WTC11 (cell line): ENCODE measurements at regions not wholly inside any gene's neighbourhood (a gene's known extent, or its start where the extent isn't known, plus 50 kb on each side); places are given as distances from the start of the nearest gene placed in this dataset.

Experiments
- ATAC-seq: fragments of 200-7000 bp; cut with Tn5 transposase; 2 replicates; pipeline ENCODE4 v1.10.0; 2021; ENCODE audit warnings: mild to moderate bottlenecking, moderate library complexity
- CTCF ChIA-PET: fragments of 300-600 bp; sonication (Branson Sonifier 250); formaldehyde crosslinking; loops from one replicate; lab custom pipeline; 2021; ENCODE audit warnings: antibody characterized with exemption; lab: Charles Lee
- POLR2A ChIA-PET: fragments of 350-600 bp; sonication (Branson Sonifier 250); formaldehyde crosslinking; loops from one replicate; lab custom pipeline; 2021; ENCODE audit warnings: antibody characterized with exemption; lab: Charles Lee
- DNase-seq: peaks from one replicate; pipeline ENCODE4 v3.0.0; 2021; ENCODE audit warnings: low spot score
- H3K27ac Mint-ChIP-seq: 2 replicates; pipeline ENCODE4 v1.8.0; 2021; ENCODE audit warnings: mixed read lengths
- H3K27me3 Mint-ChIP-seq: 2 replicates; pipeline ENCODE4 v1.8.0; 2021; ENCODE audit warnings: low read depth, mild to moderate bottlenecking, moderate library complexity, mixed read lengths
- H3K36me3 Mint-ChIP-seq: 2 replicates; pipeline ENCODE4 v1.8.0; 2021; ENCODE audit warnings: mixed read lengths
- H3K4me1 Mint-ChIP-seq: 2 replicates; pipeline ENCODE4 v1.8.0; 2022; ENCODE audit warnings: mixed read lengths
- H3K4me3 Mint-ChIP-seq: 2 replicates; pipeline ENCODE4 v1.8.0; 2021; ENCODE audit warnings: mild to moderate bottlenecking, moderate library complexity, mixed read lengths
- H3K9me3 Mint-ChIP-seq: 2 replicates; pipeline ENCODE4 v1.8.0; 2021; ENCODE audit warnings: mixed read lengths
- CBFB ChIP-seq: sonication (generic); formaldehyde crosslinking; IDR thresholded peaks from 2 replicates; pipeline ENCODE4 v1.8.1; 2022; ENCODE audit warnings: mild to moderate bottlenecking, low read depth, missing genetic modification reagents
- ELF4 ChIP-seq: sonication (generic); formaldehyde crosslinking; IDR thresholded peaks from 2 replicates; pipeline ENCODE4 v1.8.1; 2022; ENCODE audit warnings: low read depth, mild to moderate bottlenecking, moderate library complexity, missing genetic modification reagents
- ESRRA ChIP-seq: sonication (generic); formaldehyde crosslinking; IDR thresholded peaks from 2 replicates; pipeline ENCODE4 v1.8.1; 2022; ENCODE audit warnings: mild to moderate bottlenecking, missing genetic modification reagents, borderline replicate concordance
- ETV6 ChIP-seq: sonication (generic); formaldehyde crosslinking; IDR thresholded peaks from 2 replicates; pipeline ENCODE4 v1.8.1; 2022; ENCODE audit warnings: mild to moderate bottlenecking, missing genetic modification reagents
- FOXJ3 ChIP-seq: sonication (generic); formaldehyde crosslinking; IDR thresholded peaks from 2 replicates; pipeline ENCODE4 v1.9.0; 2021; ENCODE audit warnings: missing genetic modification reagents, mild to moderate bottlenecking, borderline replicate concordance
- GRHL2 ChIP-seq: fragments of 250-450 bp; sonication (Bioruptor Pico); IDR thresholded peaks from 2 replicates; pipeline ENCODE4 v1.8.0; 2022; ENCODE audit warnings: mild to moderate bottlenecking, moderate library complexity; ENCODE audit not compliant: insufficient replicate concordance, severe bottlenecking
- JUN ChIP-seq: sonication (generic); formaldehyde crosslinking; IDR thresholded peaks from 2 replicates; pipeline ENCODE4 v1.8.0; 2023; ENCODE audit warnings: mild to moderate bottlenecking, missing genetic modification reagents
- NR2C2 ChIP-seq: sonication (generic); formaldehyde crosslinking; IDR thresholded peaks from 2 replicates; pipeline ENCODE4 v1.8.0; 2022; ENCODE audit warnings: mild to moderate bottlenecking, missing genetic modification reagents
- OVOL2 ChIP-seq: fragments of 250-450 bp; sonication (Bioruptor Pico); IDR thresholded peaks from 2 replicates; pipeline ENCODE4 v1.9.0; 2021; ENCODE audit warnings: mild to moderate bottlenecking, borderline replicate concordance
- SMAD3 ChIP-seq: sonication (generic); formaldehyde crosslinking; IDR thresholded peaks from 2 replicates; pipeline ENCODE4 v1.8.0; 2022; ENCODE audit warnings: missing genetic modification reagents, mild to moderate bottlenecking, borderline replicate concordance
- TEAD1 ChIP-seq: sonication (generic); formaldehyde crosslinking; IDR thresholded peaks from 2 replicates; pipeline ENCODE4 v1.8.0; 2022; ENCODE audit warnings: mild to moderate bottlenecking, missing genetic modification reagents
- ZNF263 ChIP-seq: sonication (generic); formaldehyde crosslinking; IDR thresholded peaks from 2 replicates; pipeline ENCODE4 v1.8.1; 2022; ENCODE audit warnings: low read depth, mild to moderate bottlenecking, moderate library complexity, missing genetic modification reagents
- ZNF396 ChIP-seq: fragments of 250-450 bp; sonication (Bioruptor Pico); IDR thresholded peaks from 2 replicates; pipeline ENCODE4 v1.8.0; 2021; ENCODE audit warnings: mild to moderate bottlenecking, moderate library complexity, borderline replicate concordance
- TF ChIP-seq, protein P1 (sequence below): sonication (generic); formaldehyde crosslinking; IDR thresholded peaks from 2 replicates; pipeline ENCODE4 v1.8.0; 2022; ENCODE audit warnings: mild to moderate bottlenecking, missing genetic modification reagents
- TF ChIP-seq, protein P2 (sequence below): sonication (generic); formaldehyde crosslinking; IDR thresholded peaks from 2 replicates; pipeline ENCODE4 v1.8.1; 2023; ENCODE audit warnings: mild to moderate bottlenecking, missing genetic modification reagents, moderate library complexity
- TF ChIP-seq, protein P3 (sequence below): sonication (generic); formaldehyde crosslinking; IDR thresholded peaks from 2 replicates; pipeline ENCODE4 v1.8.1; 2023; ENCODE audit warnings: mild to moderate bottlenecking, missing genetic modification reagents
- TF ChIP-seq, protein P4 (sequence below): sonication (generic); formaldehyde crosslinking; conservative IDR thresholded peaks from 2 replicates; pipeline ENCODE4 v1.8.1; 2022; ENCODE audit warnings: mild to moderate bottlenecking, missing genetic modification reagents
- TF ChIP-seq, protein P5 (sequence below): fragments of 250-450 bp; sonication (Bioruptor Pico); IDR thresholded peaks from 2 replicates; pipeline ENCODE4 v1.8.0; 2021; ENCODE audit warnings: mild to moderate bottlenecking
- TF ChIP-seq, protein P6 (sequence below): sonication (generic); formaldehyde crosslinking; IDR thresholded peaks from 2 replicates; pipeline ENCODE4 v1.8.1; 2022; ENCODE audit warnings: low read depth, missing genetic modification reagents, borderline replicate concordance
- TF ChIP-seq, protein P7 (sequence below): sonication (generic); formaldehyde crosslinking; IDR thresholded peaks from 2 replicates; pipeline ENCODE4 v1.8.0; 2022; ENCODE audit warnings: mild to moderate bottlenecking, missing genetic modification reagents
- TF ChIP-seq, protein P8 (sequence below): sonication (generic); formaldehyde crosslinking; conservative IDR thresholded peaks from 2 replicates; pipeline ENCODE4 v1.8.1; 2023; ENCODE audit warnings: mild to moderate bottlenecking, low read depth, missing genetic modification reagents, moderate library complexity

DNA sequence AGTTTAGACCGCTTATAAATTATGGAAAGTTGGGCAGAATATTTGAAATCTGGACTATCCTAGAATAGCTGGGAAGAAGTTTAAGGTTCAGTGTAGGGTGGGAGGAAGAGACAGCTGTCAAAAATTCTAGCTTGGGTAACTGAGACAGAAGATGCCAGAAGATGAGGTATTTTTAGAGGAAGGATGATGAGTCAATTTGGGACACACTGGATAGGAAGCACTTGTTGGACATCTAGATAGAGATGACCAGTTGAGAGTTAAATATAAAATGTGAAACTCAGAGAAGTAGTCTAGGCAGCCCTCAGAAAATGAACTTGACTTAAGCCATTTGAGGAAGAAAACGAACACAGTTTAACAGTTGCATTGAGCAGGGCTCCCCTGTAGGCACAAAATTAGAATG is 137.9 kb upstream of the MAP9 start (continued):
- TF ChIP-seq GRHL2 (CRISPR knock-in tag) (no peak), CBFB (CRISPR knock-in tag) (no peak)
- TF ChIP-seq, protein P1, sequence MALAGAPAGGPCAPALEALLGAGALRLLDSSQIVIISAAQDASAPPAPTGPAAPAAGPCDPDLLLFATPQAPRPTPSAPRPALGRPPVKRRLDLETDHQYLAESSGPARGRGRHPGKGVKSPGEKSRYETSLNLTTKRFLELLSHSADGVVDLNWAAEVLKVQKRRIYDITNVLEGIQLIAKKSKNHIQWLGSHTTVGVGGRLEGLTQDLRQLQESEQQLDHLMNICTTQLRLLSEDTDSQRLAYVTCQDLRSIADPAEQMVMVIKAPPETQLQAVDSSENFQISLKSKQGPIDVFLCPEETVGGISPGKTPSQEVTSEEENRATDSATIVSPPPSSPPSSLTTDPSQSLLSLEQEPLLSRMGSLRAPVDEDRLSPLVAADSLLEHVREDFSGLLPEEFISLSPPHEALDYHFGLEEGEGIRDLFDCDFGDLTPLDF: no peak

DNA sequence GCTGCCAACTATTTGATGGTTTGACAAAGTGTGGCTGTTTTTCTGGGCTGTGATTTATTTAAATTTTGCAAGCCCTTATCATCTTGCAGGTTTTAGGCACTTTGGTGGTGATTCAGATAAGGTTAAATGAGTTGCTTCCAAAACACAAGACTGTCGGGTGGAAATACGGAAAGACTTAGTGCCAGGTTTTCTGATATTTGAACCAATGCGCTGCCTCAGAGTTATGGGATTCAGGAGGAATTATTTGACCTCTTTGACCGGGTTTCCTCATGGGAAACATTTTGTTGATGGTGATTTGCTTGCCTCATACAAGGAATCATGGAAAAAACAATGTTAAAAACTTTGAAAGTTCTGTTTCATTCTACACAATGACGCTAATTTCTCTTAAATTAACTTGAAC is 136.1 kb upstream of the MAP9 start:
- Mint-ChIP-seq H3K4me1 (peaks cover 6% of the 10 kb centered on the region), H3K27ac (no peak overlapping the region), H3K36me3 (no peaks in the 10 kb centered on the region), H3K27me3 (no peaks in the 10 kb centered on the region), H3K4me3 (no peak overlapping the region), H3K9me3 (no peaks in the 10 kb centered on the region)
- no peak for ATAC-seq
- ChIA-PET CTCF (no interaction called here), POLR2A (no interaction called here)
- no peak for DNase-seq
- TF ChIP-seq, protein P2, sequence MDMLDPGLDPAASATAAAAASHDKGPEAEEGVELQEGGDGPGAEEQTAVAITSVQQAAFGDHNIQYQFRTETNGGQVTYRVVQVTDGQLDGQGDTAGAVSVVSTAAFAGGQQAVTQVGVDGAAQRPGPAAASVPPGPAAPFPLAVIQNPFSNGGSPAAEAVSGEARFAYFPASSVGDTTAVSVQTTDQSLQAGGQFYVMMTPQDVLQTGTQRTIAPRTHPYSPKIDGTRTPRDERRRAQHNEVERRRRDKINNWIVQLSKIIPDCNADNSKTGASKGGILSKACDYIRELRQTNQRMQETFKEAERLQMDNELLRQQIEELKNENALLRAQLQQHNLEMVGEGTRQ (CRISPR knock-in tag): no peak
- TF ChIP-seq ESRRA (CRISPR knock-in tag): no peak
- TF ChIP-seq ZNF396 (CRISPR knock-in tag): no peak
- no peak for TF ChIP-seq FOXJ3 (CRISPR knock-in tag)
- no peak for TF ChIP-seq ZNF263 (CRISPR knock-in tag)
- TF ChIP-seq ETV6: no peak
- TF ChIP-seq GRHL2 (CRISPR knock-in tag): no peak

DNA sequence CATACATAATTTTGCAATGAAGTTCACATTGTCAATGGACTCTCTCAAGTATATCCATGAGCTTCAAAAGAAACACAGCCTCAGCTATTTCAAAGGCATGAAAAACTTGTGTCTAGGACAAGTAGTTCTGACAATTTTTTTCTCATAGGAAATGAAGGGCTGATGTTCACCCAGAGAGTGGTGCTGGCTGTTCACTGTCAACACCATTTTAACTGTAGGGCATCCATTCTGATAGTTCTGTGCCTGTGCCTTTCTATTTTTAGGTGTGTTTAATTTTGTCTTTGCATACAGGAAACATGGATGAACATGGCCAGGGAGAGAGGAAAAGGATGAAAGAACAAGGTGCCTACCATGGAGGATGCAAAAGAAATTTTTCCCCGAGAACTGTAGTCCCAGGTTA is 135.3 kb upstream of the MAP9 start:
- DNase-seq (no peak), ATAC-seq (no peak)
- no peaks in the 10 kb centered on the region for H3K27me3 Mint-ChIP-seq
- POLR2A ChIA-PET: no interaction called here
- no peaks in the 10 kb centered on the region for H3K36me3 Mint-ChIP-seq
- no peaks in the 10 kb centered on the region for H3K9me3 Mint-ChIP-seq
- H3K4me1 Mint-ChIP-seq: peaks cover 8% of the 10 kb centered on the region
- no peak overlapping the region for H3K27ac Mint-ChIP-seq
- H3K4me3 Mint-ChIP-seq: no peak overlapping the region
- CTCF ChIA-PET: no interaction called here
- TF ChIP-seq NR2C2 (CRISPR knock-in tag): no peak
- no peak for TF ChIP-seq SMAD3 (CRISPR knock-in tag)
- no peak for TF ChIP-seq ELF4 (CRISPR knock-in tag)
- TF ChIP-seq TEAD1 (CRISPR knock-in tag): no peak
- TF ChIP-seq, protein P3, sequence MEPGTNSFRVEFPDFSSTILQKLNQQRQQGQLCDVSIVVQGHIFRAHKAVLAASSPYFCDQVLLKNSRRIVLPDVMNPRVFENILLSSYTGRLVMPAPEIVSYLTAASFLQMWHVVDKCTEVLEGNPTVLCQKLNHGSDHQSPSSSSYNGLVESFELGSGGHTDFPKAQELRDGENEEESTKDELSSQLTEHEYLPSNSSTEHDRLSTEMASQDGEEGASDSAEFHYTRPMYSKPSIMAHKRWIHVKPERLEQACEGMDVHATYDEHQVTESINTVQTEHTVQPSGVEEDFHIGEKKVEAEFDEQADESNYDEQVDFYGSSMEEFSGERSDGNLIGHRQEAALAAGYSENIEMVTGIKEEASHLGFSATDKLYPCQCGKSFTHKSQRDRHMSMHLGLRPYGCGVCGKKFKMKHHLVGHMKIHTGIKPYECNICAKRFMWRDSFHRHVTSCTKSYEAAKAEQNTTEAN (CRISPR knock-in tag): no peak
- TF ChIP-seq, protein P4, sequence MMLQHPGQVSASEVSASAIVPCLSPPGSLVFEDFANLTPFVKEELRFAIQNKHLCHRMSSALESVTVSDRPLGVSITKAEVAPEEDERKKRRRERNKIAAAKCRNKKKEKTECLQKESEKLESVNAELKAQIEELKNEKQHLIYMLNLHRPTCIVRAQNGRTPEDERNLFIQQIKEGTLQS: no peak
- TF ChIP-seq OVOL2 (CRISPR knock-in tag): no peak
- TF ChIP-seq, protein P5, sequence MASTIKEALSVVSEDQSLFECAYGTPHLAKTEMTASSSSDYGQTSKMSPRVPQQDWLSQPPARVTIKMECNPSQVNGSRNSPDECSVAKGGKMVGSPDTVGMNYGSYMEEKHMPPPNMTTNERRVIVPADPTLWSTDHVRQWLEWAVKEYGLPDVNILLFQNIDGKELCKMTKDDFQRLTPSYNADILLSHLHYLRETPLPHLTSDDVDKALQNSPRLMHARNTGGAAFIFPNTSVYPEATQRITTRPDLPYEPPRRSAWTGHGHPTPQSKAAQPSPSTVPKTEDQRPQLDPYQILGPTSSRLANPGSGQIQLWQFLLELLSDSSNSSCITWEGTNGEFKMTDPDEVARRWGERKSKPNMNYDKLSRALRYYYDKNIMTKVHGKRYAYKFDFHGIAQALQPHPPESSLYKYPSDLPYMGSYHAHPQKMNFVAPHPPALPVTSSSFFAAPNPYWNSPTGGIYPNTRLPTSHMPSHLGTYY: no peak
- TF ChIP-seq, protein P6, sequence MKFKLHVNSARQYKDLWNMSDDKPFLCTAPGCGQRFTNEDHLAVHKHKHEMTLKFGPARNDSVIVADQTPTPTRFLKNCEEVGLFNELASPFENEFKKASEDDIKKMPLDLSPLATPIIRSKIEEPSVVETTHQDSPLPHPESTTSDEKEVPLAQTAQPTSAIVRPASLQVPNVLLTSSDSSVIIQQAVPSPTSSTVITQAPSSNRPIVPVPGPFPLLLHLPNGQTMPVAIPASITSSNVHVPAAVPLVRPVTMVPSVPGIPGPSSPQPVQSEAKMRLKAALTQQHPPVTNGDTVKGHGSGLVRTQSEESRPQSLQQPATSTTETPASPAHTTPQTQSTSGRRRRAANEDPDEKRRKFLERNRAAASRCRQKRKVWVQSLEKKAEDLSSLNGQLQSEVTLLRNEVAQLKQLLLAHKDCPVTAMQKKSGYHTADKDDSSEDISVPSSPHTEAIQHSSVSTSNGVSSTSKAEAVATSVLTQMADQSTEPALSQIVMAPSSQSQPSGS (CRISPR knock-in tag): no peak
- TF ChIP-seq, protein P7, sequence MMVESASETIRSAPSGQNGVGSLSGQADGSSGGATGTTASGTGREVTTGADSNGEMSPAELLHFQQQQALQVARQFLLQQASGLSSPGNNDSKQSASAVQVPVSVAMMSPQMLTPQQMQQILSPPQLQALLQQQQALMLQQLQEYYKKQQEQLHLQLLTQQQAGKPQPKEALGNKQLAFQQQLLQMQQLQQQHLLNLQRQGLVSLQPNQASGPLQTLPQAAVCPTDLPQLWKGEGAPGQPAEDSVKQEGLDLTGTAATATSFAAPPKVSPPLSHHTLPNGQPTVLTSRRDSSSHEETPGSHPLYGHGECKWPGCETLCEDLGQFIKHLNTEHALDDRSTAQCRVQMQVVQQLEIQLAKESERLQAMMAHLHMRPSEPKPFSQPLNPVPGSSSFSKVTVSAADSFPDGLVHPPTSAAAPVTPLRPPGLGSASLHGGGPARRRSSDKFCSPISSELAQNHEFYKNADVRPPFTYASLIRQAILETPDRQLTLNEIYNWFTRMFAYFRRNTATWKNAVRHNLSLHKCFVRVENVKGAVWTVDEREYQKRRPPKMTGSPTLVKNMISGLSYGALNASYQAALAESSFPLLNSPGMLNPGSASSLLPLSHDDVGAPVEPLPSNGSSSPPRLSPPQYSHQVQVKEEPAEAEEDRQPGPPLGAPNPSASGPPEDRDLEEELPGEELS: no peak
- TF ChIP-seq, protein P8, sequence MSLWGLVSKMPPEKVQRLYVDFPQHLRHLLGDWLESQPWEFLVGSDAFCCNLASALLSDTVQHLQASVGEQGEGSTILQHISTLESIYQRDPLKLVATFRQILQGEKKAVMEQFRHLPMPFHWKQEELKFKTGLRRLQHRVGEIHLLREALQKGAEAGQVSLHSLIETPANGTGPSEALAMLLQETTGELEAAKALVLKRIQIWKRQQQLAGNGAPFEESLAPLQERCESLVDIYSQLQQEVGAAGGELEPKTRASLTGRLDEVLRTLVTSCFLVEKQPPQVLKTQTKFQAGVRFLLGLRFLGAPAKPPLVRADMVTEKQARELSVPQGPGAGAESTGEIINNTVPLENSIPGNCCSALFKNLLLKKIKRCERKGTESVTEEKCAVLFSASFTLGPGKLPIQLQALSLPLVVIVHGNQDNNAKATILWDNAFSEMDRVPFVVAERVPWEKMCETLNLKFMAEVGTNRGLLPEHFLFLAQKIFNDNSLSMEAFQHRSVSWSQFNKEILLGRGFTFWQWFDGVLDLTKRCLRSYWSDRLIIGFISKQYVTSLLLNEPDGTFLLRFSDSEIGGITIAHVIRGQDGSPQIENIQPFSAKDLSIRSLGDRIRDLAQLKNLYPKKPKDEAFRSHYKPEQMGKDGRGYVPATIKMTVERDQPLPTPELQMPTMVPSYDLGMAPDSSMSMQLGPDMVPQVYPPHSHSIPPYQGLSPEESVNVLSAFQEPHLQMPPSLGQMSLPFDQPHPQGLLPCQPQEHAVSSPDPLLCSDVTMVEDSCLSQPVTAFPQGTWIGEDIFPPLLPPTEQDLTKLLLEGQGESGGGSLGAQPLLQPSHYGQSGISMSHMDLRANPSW (CRISPR knock-in tag): no peak
- TF ChIP-seq JUN (CRISPR knock-in tag): no peak
